Kidney capillary endothelial cell (primary cell): ENCODE measurements at regions not wholly inside any gene's neighbourhood (a gene's known extent, or its start where the extent isn't known, plus 50 kb on each side); places are given as distances from the start of the nearest gene placed in this dataset.

Experiments used
- DNase-seq: peaks from one replicate; pipeline ENCODE4 v3.0.0-alpha.2; 2018; ENCODE audit warnings: low spot score

GRCh38 chr11:98561252-98561651 is 459.5 kb upstream of the CNTN5 start:
- DNase-seq = no peak

GRCh38 chr11:98561877-98562395 is 458.8 kb upstream of the CNTN5 start:
- no peak for DNase-seq

GRCh38 chr11:98564233-98564632 is 456.5 kb upstream of the CNTN5 start:
- no peak for DNase-seq

- no peak for DNase-seq
These were observed 455.9 kb upstream of the CNTN5 start for GRCh38 chr11:98564881-98565280.

- no peak for DNase-seq
These were observed 455.4 kb upstream of the CNTN5 start for GRCh38 chr11:98565311-98565710.

GRCh38 chr11:98566978-98567377 is 453.8 kb upstream of the CNTN5 start:
- DNase-seq = no peak

GRCh38 chr11:98568013-98568412 is 452.7 kb upstream of the CNTN5 start:
- no peak for DNase-seq

GRCh38 chr11:98572941-98573340 is 447.8 kb upstream of the CNTN5 start:
- no peak for DNase-seq

- DNase-seq = no peak
These were observed 432.9 kb upstream of the CNTN5 start for GRCh38 chr11:98587884-98588283.

GRCh38 chr11:98589967-98590366 is 430.8 kb upstream of the CNTN5 start:
- no peak for DNase-seq

- DNase-seq = no peak
These were observed 420.6 kb upstream of the CNTN5 start for GRCh38 chr11:98600103-98600502.

- DNase-seq = no peak
These were observed 419.7 kb upstream of the CNTN5 start for GRCh38 chr11:98600786-98601773.

GRCh38 chr11:98616098-98616655 is 404.6 kb upstream of the CNTN5 start:
- DNase-seq = no peak

GRCh38 chr11:98621767-98622166 is 399.0 kb upstream of the CNTN5 start:
- DNase-seq = no peak

- no peak for DNase-seq
These were observed 395.2 kb upstream of the CNTN5 start for GRCh38 chr11:98625526-98625925.

GRCh38 chr11:98630736-98631135 is 390.0 kb upstream of the CNTN5 start:
- no peak for DNase-seq

- no peak for DNase-seq
These were observed 363.0 kb upstream of the CNTN5 start for GRCh38 chr11:98657711-98658110.

- no peak for DNase-seq
These were observed 361.3 kb upstream of the CNTN5 start for GRCh38 chr11:98659431-98659830.

- DNase-seq = no peak
These were observed 346.4 kb upstream of the CNTN5 start for GRCh38 chr11:98674390-98674789.

GRCh38 chr11:98679673-98680072 is 341.1 kb upstream of the CNTN5 start:
- no peak for DNase-seq

GRCh38 chr11:98701541-98701940 is 319.2 kb upstream of the CNTN5 start:
- no peak for DNase-seq

- DNase-seq = no peak
These were observed 316.8 kb upstream of the CNTN5 start for GRCh38 chr11:98703779-98704556.
